Mucosa of descending colon (tissue), 3 donors: ENCODE measurements at regions not wholly inside any gene's neighbourhood (a gene's known extent, or its start where the extent isn't known, plus 50 kb on each side); places are given as distances from the start of the nearest gene placed in this dataset.

Experiments used
- ATAC-seq: fragments of 200-7000 bp; cut with Tn5 transposase; one replicate; pipeline ENCODE4 v1.9.1; 2020; ENCODE audit warnings: mild to moderate bottlenecking, moderate library complexity
- DNase-seq, 3 donors: peaks; one replicate each; pipeline ENCODE4 v3.0.0-alpha.2; 2020
- H3K36me3 ChIP-seq: fragments of 200-600 bp; one replicate; pipeline ENCODE4 v1.8.0; 2021; ENCODE audit warnings: low read depth, mild to moderate bottlenecking
- H3K4me1 ChIP-seq: fragments of 200-600 bp; one replicate; pipeline ENCODE4 v1.8.0; 2021; ENCODE audit warnings: low read depth, mild to moderate bottlenecking
- H3K4me3 ChIP-seq: fragments of 200-600 bp; one replicate; pipeline ENCODE4 v1.8.0; 2021; ENCODE audit warnings: mild to moderate bottlenecking
- H3K9me3 ChIP-seq: fragments of 200-600 bp; one replicate; pipeline ENCODE4 v1.8.0; 2021; ENCODE audit warnings: mild to moderate bottlenecking
- CTCF ChIP-seq: fragments of 200-600 bp; IDR thresholded peaks from one replicate; pipeline ENCODE4 v1.8.0; 2022; ENCODE audit warnings: antibody characterized with exemption, mild to moderate bottlenecking
- intact Hi-C, 2 donors: fragments of 100-400 bp; cut with DNase I in 1 of 2; cut with micrococcal nuclease in 1 of 2; formaldehyde crosslinking; loops; one replicate each; pipeline versions ENCODE4 v1.11.0 to v1.11.1; 2022; cut with DNase I, micrococcal nuclease
- donor health status: DM: no; HTN: no; CAD: no; lungs with moderate emphysema.
- donor health status: DM: no; HTN: no; CAD: no.
- donor health status: DM: no; HTN: yes; CAD: no.

GRCh38 chr18:32621034-32621433, 150.4 kb upstream of the GAREM1 start:
- intact Hi-C loops = no loop called here
- ATAC-seq = no peak
- no peaks in the 10 kb centered on the region for H3K4me1 ChIP-seq
- no peaks in the 10 kb centered on the region for H3K9me3 ChIP-seq
- TF ChIP-seq CTCF = no peak
- no peaks in the 10 kb centered on the region for H3K36me3 ChIP-seq
- no peak overlapping the region for H3K4me3 ChIP-seq
- DNase-seq = no peak

- TF ChIP-seq CTCF = no peak
- Histone ChIP-seq H3K4me3 (no peak overlapping the region), H3K9me3 (no peaks in the 10 kb centered on the region), H3K4me1 (no peaks in the 10 kb centered on the region), H3K36me3 (no peaks in the 10 kb centered on the region)
- DNase-seq = no peak
- intact Hi-C loops = no loop called here
- no peak for ATAC-seq
These were observed 147.9 kb upstream of the GAREM1 start for GRCh38 chr18:32618546-32618945.

- no peak for TF ChIP-seq CTCF
- no peaks in the 10 kb centered on the region for H3K4me1 ChIP-seq
- ATAC-seq = no peak
- no peak for DNase-seq
- H3K4me3 ChIP-seq = no peak overlapping the region
- H3K9me3 ChIP-seq = no peaks in the 10 kb centered on the region
- no peaks in the 10 kb centered on the region for H3K36me3 ChIP-seq
- intact Hi-C loops = no loop called here
These were observed 143.1 kb upstream of the GAREM1 start for GRCh38 chr18:32613821-32614220.

GRCh38 chr18:32612651-32613050, 142.0 kb upstream of the GAREM1 start:
- H3K4me3 ChIP-seq = no peak overlapping the region
- no peaks in the 10 kb centered on the region for H3K4me1 ChIP-seq
- ATAC-seq (no peak), DNase-seq (no peak)
- no peak for TF ChIP-seq CTCF
- intact Hi-C loops = no loop called here
- no peaks in the 10 kb centered on the region for H3K9me3 ChIP-seq
- H3K36me3 ChIP-seq = no peaks in the 10 kb centered on the region

- Histone ChIP-seq H3K36me3 (no peaks in the 10 kb centered on the region), H3K4me3 (no peak overlapping the region), H3K4me1 (no peaks in the 10 kb centered on the region), H3K9me3 (no peaks in the 10 kb centered on the region)
- no peak for TF ChIP-seq CTCF
- DNase-seq = no peak
- no peak for ATAC-seq
- intact Hi-C loops = no loop called here
These were observed 139.5 kb upstream of the GAREM1 start for GRCh38 chr18:32610176-32610575.

GRCh38 chr18:32607816-32608215, 137.1 kb upstream of the GAREM1 start:
- no peaks in the 10 kb centered on the region for H3K9me3 ChIP-seq
- H3K36me3 ChIP-seq = no peaks in the 10 kb centered on the region
- DNase-seq (no peak), ATAC-seq (no peak)
- H3K4me3 ChIP-seq = no peak overlapping the region
- TF ChIP-seq CTCF = no peak
- intact Hi-C loops = no loop called here
- H3K4me1 ChIP-seq = no peaks in the 10 kb centered on the region
